K562 (cell line): ENCODE measurements at regions not wholly inside any gene's neighbourhood (a gene's known extent, or its start where the extent isn't known, plus 50 kb on each side); places are given as distances from the start of the nearest gene placed in this dataset.

Experiments
- CCAR2 ChIP-seq: fragments of 200-400 bp; formaldehyde crosslinking; IDR thresholded peaks from 2 replicates; pipeline ENCODE4 v1.6.1; 2017; ENCODE audit warnings: mild to moderate bottlenecking, low read depth, low read length
- CREB1 ChIP-seq, 2 experiments: sonication (generic) in 1 of 2; formaldehyde crosslinking in 1 of 2; IDR thresholded peaks; 2 replicates each; pipeline versions ENCODE4 v1.6.1 to v1.8.0; 2012 to 2022; ENCODE audit warnings: inconsistent platforms in 1 of 2, mild to moderate bottlenecking in 1 of 2, missing genetic modification reagents in 1 of 2, moderate library complexity in 1 of 2
- CTCF ChIP-seq, 3 experiments: IDR thresholded peaks in 2 of 3; conservative IDR thresholded peaks in 1 of 3; 2 replicates each; pipeline ENCODE4 v1.5.1; 2011 to 2012; ENCODE audit warnings: low read length in 3 of 3, mild to moderate bottlenecking in 3 of 3, control low read depth in 2 of 3, improper control_type of control experiment in 1 of 3, inconsistent platforms in 1 of 3, low read depth in 1 of 3, mixed read lengths in 1 of 3, moderate library complexity in 1 of 3; ENCODE audit not compliant: insufficient read depth in 2 of 3
- E2F5 ChIP-seq: sonication (generic); formaldehyde crosslinking; IDR thresholded peaks from 2 replicates; pipeline ENCODE4 v1.8.0; 2022; ENCODE audit warnings: mild to moderate bottlenecking, missing genetic modification reagents
- ELF1 ChIP-seq: fragments of 200-800 bp; sonication (Bioruptor generic); IDR thresholded peaks from 2 replicates; pipeline ENCODE4 v1.6.1; 2016; ENCODE audit warnings: missing genetic modification characterization, missing compliant biosample characterization
- FOXJ2 ChIP-seq: fragments of 200-800 bp; sonication (Bioruptor generic); IDR thresholded peaks from 2 replicates; pipeline ENCODE4 v1.6.1; 2016; ENCODE audit warnings: missing genetic modification characterization, missing compliant biosample characterization
- HDGF ChIP-seq: fragments of 450-650 bp; IDR thresholded peaks from 2 replicates; pipeline ENCODE4 v1.6.1; 2016
- POLR2A ChIP-seq: fragments of 450-650 bp; conservative IDR thresholded peaks from 2 replicates; pipeline ENCODE4 v1.6.1; 2016
- PRPF4 ChIP-seq: fragments of 200-400 bp; formaldehyde crosslinking; IDR thresholded peaks from one replicate; pipeline ENCODE4 v1.6.1; 2017; ENCODE audit warnings: low read length, low read depth, mild to moderate bottlenecking; ENCODE audit not compliant: insufficient read depth, poor library complexity, severe bottlenecking
- RHOXF2B ChIP-seq: fragments of 250-450 bp; sonication (Bioruptor Pico); conservative IDR thresholded peaks from 2 replicates; pipeline ENCODE4 v1.5.1; 2021
- SNIP1 ChIP-seq: fragments of 450-650 bp; IDR thresholded peaks from 2 replicates; pipeline ENCODE4 v1.7.1; 2017; ENCODE audit warnings: low read depth, mild to moderate bottlenecking
- ZKSCAN1 ChIP-seq: fragments of 150-350 bp; IDR thresholded peaks from 2 replicates; pipeline ENCODE4 v1.6.1; 2016; ENCODE audit warnings: low read depth, low read length
- ZNF174 ChIP-seq: fragments of 250-450 bp; sonication (Bioruptor Pico); IDR thresholded peaks from 2 replicates; pipeline ENCODE4 v1.4.0; 2020; ENCODE audit warnings: mild to moderate bottlenecking
- ZNF76 ChIP-seq: fragments of 250-450 bp; sonication (Bioruptor Pico); IDR thresholded peaks from 2 replicates; pipeline ENCODE4 v1.4.0; 2020; ENCODE audit warnings: mild to moderate bottlenecking, moderate library complexity, borderline replicate concordance

GRCh38 chr6:8918196-8918595, 482.9 kb upstream of the SLC35B3 start:
- TF ChIP-seq PRPF4: no peak
- no peak for TF ChIP-seq HDGF
- TF ChIP-seq ZNF76 (CRISPR knock-in tag): no peak
- TF ChIP-seq CTCF (IDR thresholded peaks at IDR 0.05 in 2 of 3, conservative IDR thresholded peaks at IDR 0.05 in 1 of 3; ENCODE audit: insufficient read depth in 2 of 3, low read depth in 1 of 3, low read length in 3 of 3): no peak
- TF ChIP-seq RHOXF2B: no peak
- no peak for TF ChIP-seq POLR2A
- TF ChIP-seq ELF1: no peak
- no peak for TF ChIP-seq ZNF174 (CRISPR knock-in tag)
- TF ChIP-seq E2F5: no peak
- TF ChIP-seq FOXJ2: no peak
- TF ChIP-seq ZKSCAN1: no peak
- TF ChIP-seq CCAR2: no peak
- no peak for TF ChIP-seq CREB1 (IDR thresholded peaks at IDR 0.05)
- no peak for TF ChIP-seq CREB1 (CRISPR knock-in tag; IDR thresholded peaks at IDR 0.05)
- no peak for TF ChIP-seq SNIP1
